ENCODE measurements at regions not wholly inside any gene's neighbourhood (a gene's known extent, or its start where the extent isn't known, plus 50 kb on each side); places are given as distances from the start of the nearest gene placed in this dataset.

DNA sequence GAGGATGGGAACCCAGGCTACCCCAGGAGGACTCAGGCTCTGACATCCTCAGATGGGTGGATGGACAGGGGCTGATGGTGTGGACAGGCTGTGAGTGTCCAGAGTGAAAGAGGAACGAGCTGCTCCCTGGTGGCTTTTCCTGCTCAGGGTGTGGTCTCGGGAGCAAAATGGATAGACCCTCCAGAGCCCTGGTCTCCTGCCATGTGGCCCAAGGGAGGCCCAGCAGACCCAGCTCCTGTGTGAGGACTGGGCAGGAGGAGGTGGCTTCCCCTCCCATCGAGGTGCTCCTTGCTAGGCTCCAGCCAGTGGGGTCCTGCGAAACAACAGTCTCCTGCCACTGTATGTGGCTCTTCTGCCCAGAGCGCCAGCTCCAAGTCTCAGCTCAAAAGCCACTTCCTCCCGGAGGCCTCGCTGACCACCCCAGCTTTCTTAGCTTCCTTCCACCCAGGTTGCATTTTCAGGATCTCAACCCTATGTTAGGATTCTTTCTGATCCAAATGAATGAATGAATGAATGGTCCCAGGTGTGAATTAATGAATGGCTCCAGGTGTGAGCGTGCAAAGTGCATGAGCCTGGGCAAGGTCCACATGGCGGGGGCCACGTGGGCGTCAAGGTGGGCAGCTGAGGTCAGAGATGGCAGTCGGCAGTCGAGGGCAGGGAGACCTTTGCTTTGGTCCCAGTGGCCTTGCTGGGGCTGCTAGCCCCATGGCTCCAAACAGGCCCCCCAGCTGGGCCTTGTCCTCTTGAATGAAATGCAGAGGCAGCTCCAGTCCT, 120.3 kb upstream of the CIBAR2 start:
- H2AFZ ChIP-seq (replicated peaks; ENCODE audit: low read length, poor library complexity): no peak overlapping the region
- H2BK120ac ChIP-seq (ENCODE audit: low read depth, low read length): peak overlapping the region; percentile 68
- H3K4me1 ChIP-seq (ENCODE audit: control insufficient read depth, insufficient read depth, low read length): peaks cover 49% of the 10 kb centered on the region
- peak overlapping the region; percentile 4; the same call in 1 of the 2 replicates for H3K18ac ChIP-seq (ENCODE audit: low read depth, low read length)
- H2BK20ac ChIP-seq (ENCODE audit: low read depth, low read length): peak overlapping the region; percentile 43; the same call in 1 of the 2 replicates
- 0 out of 3 replicates have a peak overlapping the region, but pooled peaks have one; percentile 27 for H2BK15ac ChIP-seq (ENCODE audit: low read depth, low read length)
- intact Hi-C loops (cut with micrococcal nuclease) (no loop called here), in situ Hi-C loops (cut with MboI; ENCODE audit: low sequenced_read_pairs) (no loop called here), dilution Hi-C loops (cut with HindIII; ENCODE audit: low sequenced_read_pairs, unreplicated experiment) (no loop called here)
- 87% methylated on average over 8 of the region's 13 CpGs; no CpG with 5 or more reads in 1 of the 2 experiments for WGBS, 2 experiments (ENCODE audit: extremely low coverage in 2 of 2, insufficient read length in 1 of 2)
- H4K91ac ChIP-seq (ENCODE audit: insufficient read depth, low read depth, low read length): peak overlapping the region; percentile 85
- no peak overlapping the region for H3K4me3 ChIP-seq (ENCODE audit: insufficient read depth, low read depth, low read length)
- POLR2A ChIA-PET (ENCODE audit: unreplicated experiment): no interaction called here
- CTCF ChIA-PET: no interaction called here
- no peaks in the 10 kb centered on the region for H3K9me3 ChIP-seq (ENCODE audit: control insufficient read depth, insufficient read depth, low read length)
- H3K27ac ChIP-seq (ENCODE audit: insufficient read depth, low read length): peak overlapping the region; percentile 31; the same call in 1 of the 2 replicates
- DNase-seq (no peak), ATAC-seq (ENCODE audit: low read depth) (no peak)
- peak overlapping the region; percentile 44 for H2BK5ac ChIP-seq (ENCODE audit: low read depth, low read length, poor library complexity, severe bottlenecking)
- H3K14ac ChIP-seq (replicated peaks; ENCODE audit: low read depth, low read length): peak overlapping the region; percentile 32
- H3K9ac ChIP-seq (ENCODE audit: low read depth, low read length): no peak overlapping the region
- H3K23ac ChIP-seq (ENCODE audit: low read depth, low read length): peak overlapping the region; percentile 7; the same call in 1 of the 2 replicates
- no TSS peak for BruUV-seq (replicated peaks)
- no peak for TF ChIP-seq RFX5 (IDR thresholded peaks at IDR 0.05; ENCODE audit: low read depth, low read length)
- TF ChIP-seq SMC3 (IDR thresholded peaks at IDR 0.05; ENCODE audit: low read depth, low read length): no peak
- TF ChIP-seq, protein P1, sequence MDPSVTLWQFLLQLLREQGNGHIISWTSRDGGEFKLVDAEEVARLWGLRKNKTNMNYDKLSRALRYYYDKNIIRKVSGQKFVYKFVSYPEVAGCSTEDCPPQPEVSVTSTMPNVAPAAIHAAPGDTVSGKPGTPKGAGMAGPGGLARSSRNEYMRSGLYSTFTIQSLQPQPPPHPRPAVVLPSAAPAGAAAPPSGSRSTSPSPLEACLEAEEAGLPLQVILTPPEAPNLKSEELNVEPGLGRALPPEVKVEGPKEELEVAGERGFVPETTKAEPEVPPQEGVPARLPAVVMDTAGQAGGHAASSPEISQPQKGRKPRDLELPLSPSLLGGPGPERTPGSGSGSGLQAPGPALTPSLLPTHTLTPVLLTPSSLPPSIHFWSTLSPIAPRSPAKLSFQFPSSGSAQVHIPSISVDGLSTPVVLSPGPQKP (IDR thresholded peaks at IDR 0.05; ENCODE audit: borderline replicate concordance, low read depth, low read length): no peak
- TF ChIP-seq POLR2A (IDR thresholded peaks at IDR 0.05; ENCODE audit: low read depth, low read length): no peak
- no peak for TF ChIP-seq RAD21 (IDR thresholded peaks at IDR 0.05; ENCODE audit: low read length)
- TF ChIP-seq NFE2L2 (IDR thresholded peaks at IDR 0.05; ENCODE audit: low read depth, low read length): no peak
- TF ChIP-seq CTCF (conservative IDR thresholded peaks at IDR 0.05; ENCODE audit: low read depth, low read length): no peak
- TF ChIP-seq CEBPB (IDR thresholded peaks at IDR 0.05; ENCODE audit: low read depth, low read length): no peak
- no peak for TF ChIP-seq BHLHE40 (IDR thresholded peaks at IDR 0.05; ENCODE audit: low read depth, low read length)
- 0 out of 2 replicates have a peak overlapping the region, but pooled peaks have one; percentile 10 for H4K5ac ChIP-seq (ENCODE audit: low read depth, low read length)
- peak overlapping the region in 1 of 2 experiments; percentile 10; a peak in 1 of 4 replicates for H4K8ac ChIP-seq (ENCODE audit: low read depth in 2 of 2, low read length in 2 of 2)
- peak overlapping the region; percentile 39 for H2AK9ac ChIP-seq (replicated peaks; ENCODE audit: low read depth, low read length, poor library complexity)
- H3K9me1 ChIP-seq (ENCODE audit: insufficient read depth, low read length): peaks cover 32% of the 10 kb centered on the region
- no peaks in the 10 kb centered on the region for H3K36me3 ChIP-seq (ENCODE audit: control insufficient read depth, insufficient read depth, low read length)
- H3K56ac ChIP-seq (ENCODE audit: extremely low read depth, insufficient read depth, low read length): 0 out of 2 replicates have a peak overlapping the region, but pooled peaks have one; percentile 23
- peaks cover 52 to 90% of the 10 kb centered on the region in 2 experiments for H3K79me1 ChIP-seq (ENCODE audit: low read depth in 1 of 2, low read length in 2 of 2)
- peaks cover 24% of the 10 kb centered on the region for H4K20me1 ChIP-seq (ENCODE audit: insufficient read depth, low read length)
- peak overlapping the region; percentile 60 for H2AK5ac ChIP-seq (ENCODE audit: low read depth, low read length)
- no peak overlapping the region; the same call in 1 of the 2 replicates for H3K4me2 ChIP-seq (ENCODE audit: low read depth, low read length)
- H3K4ac ChIP-seq (ENCODE audit: low read depth, low read length): peak overlapping the region; percentile 84
- H3K27me3 ChIP-seq (ENCODE audit: control insufficient read depth, insufficient read depth, low read length): no peaks in the 10 kb centered on the region

Data from IMR-90 (cell line).